DOHH2 (cell line): ENCODE measurements at regions not wholly inside any gene's neighbourhood (a gene's known extent, or its start where the extent isn't known, plus 50 kb on each side); places are given as distances from the start of the nearest gene placed in this dataset.

Experiments used
- H3F3A ChIP-seq: fragments of 200-600 bp; sonication (generic), shearing (Covaris generic); 2 replicates; pipeline ENCODE4 v1.6.0; 2016; ENCODE audit warnings: antibody characterized with exemption, mild to moderate bottlenecking; ENCODE audit not compliant: control insufficient read depth, insufficient read depth
- H3K27ac ChIP-seq: fragments of 200-600 bp; sonication (generic); 2 replicates; pipeline ENCODE4 v1.5.1; 2014; ENCODE audit warnings: low read depth, mild to moderate bottlenecking, low read length, moderate library complexity
- H3K27me3 ChIP-seq: fragments of 200-600 bp; sonication (generic); 2 replicates; pipeline ENCODE4 v1.6.1; 2014; ENCODE audit warnings: mild to moderate bottlenecking, low read length, mixed read lengths; ENCODE audit not compliant: control insufficient read depth
- H3K36me3 ChIP-seq: fragments of 200-600 bp; sonication (generic); 2 replicates; pipeline ENCODE4 v1.6.1; 2014; ENCODE audit warnings: mild to moderate bottlenecking, low read length, moderate library complexity, mixed read lengths; ENCODE audit not compliant: control insufficient read depth
- H3K4me1 ChIP-seq: fragments of 200-600 bp; sonication (generic); 2 replicates; pipeline ENCODE4 v1.6.1; 2014; ENCODE audit warnings: mild to moderate bottlenecking, low read length, mixed read lengths; ENCODE audit not compliant: control insufficient read depth
- H3K4me2 ChIP-seq: fragments of 200-600 bp; sonication (generic); 2 replicates; pipeline ENCODE4 v1.6.0; 2014; ENCODE audit warnings: mild to moderate bottlenecking, low read length, moderate library complexity
- H3K4me3 ChIP-seq: fragments of 200-600 bp; sonication (generic); 2 replicates; pipeline ENCODE4 v1.5.1; 2014; ENCODE audit warnings: mild to moderate bottlenecking, low read length, mixed read lengths
- H3K79me2 ChIP-seq: fragments of 200-600 bp; sonication (generic); 2 replicates; pipeline ENCODE4 v1.6.1; 2014; ENCODE audit warnings: mild to moderate bottlenecking, low read length, mixed read lengths; ENCODE audit not compliant: control insufficient read depth
- H3K9me2 ChIP-seq: fragments of 200-600 bp; sonication (generic); replicated peaks from 2 replicates; pipeline ENCODE4 v1.6.1; 2014; ENCODE audit warnings: mild to moderate bottlenecking, low read length, mixed read lengths; ENCODE audit not compliant: control insufficient read depth
- H3K9me3 ChIP-seq: fragments of 200-600 bp; sonication (generic); 2 replicates; pipeline ENCODE4 v1.6.1; 2014; ENCODE audit warnings: antibody characterized with exemption, low read length, mixed read lengths; ENCODE audit not compliant: control insufficient read depth, insufficient read depth
- H4K20me1 ChIP-seq: fragments of 200-600 bp; sonication (generic); 2 replicates; pipeline ENCODE4 v1.6.0; 2014; ENCODE audit warnings: low read depth, mild to moderate bottlenecking, antibody characterized with exemption, low read length, moderate library complexity; ENCODE audit not compliant: control insufficient read depth, insufficient read depth
- CTCF ChIP-seq: fragments of 200-600 bp; sonication (generic); IDR thresholded peaks from one replicate; pipeline ENCODE4 v1.5.1; 2014; ENCODE audit warnings: antibody characterized with exemption, mild to moderate bottlenecking, low read depth, low read length; ENCODE audit not compliant: poor library complexity, severe bottlenecking
- EZH2phosphoT487 ChIP-seq: fragments of 200-600 bp; sonication (generic); IDR thresholded peaks from 2 replicates; pipeline ENCODE4 v1.6.1; 2017; ENCODE audit warnings: borderline replicate concordance, mild to moderate bottlenecking, antibody characterized with exemption, low read length, moderate library complexity, mixed read lengths

GRCh38 chr1:188949701-188950100, 1528.0 kb downstream of the BRINP3 start:
- no peaks in the 10 kb centered on the region for H3F3A ChIP-seq
- no peak overlapping the region for H3K27ac ChIP-seq
- H3K79me2 ChIP-seq, result no peaks in the 10 kb centered on the region
- no peak overlapping the region for H3K4me3 ChIP-seq
- no peaks in the 10 kb centered on the region for H4K20me1 ChIP-seq
- no peaks in the 10 kb centered on the region for H3K9me2 ChIP-seq
- no peaks in the 10 kb centered on the region for H3K9me3 ChIP-seq
- no peaks in the 10 kb centered on the region for H3K36me3 ChIP-seq
- H3K27me3 ChIP-seq, result no peaks in the 10 kb centered on the region
- no peak for TF ChIP-seq CTCF
- no peak for TF ChIP-seq EZH2phosphoT487
- H3K4me2 ChIP-seq, result no peak overlapping the region
- no peaks in the 10 kb centered on the region for H3K4me1 ChIP-seq

DNA sequence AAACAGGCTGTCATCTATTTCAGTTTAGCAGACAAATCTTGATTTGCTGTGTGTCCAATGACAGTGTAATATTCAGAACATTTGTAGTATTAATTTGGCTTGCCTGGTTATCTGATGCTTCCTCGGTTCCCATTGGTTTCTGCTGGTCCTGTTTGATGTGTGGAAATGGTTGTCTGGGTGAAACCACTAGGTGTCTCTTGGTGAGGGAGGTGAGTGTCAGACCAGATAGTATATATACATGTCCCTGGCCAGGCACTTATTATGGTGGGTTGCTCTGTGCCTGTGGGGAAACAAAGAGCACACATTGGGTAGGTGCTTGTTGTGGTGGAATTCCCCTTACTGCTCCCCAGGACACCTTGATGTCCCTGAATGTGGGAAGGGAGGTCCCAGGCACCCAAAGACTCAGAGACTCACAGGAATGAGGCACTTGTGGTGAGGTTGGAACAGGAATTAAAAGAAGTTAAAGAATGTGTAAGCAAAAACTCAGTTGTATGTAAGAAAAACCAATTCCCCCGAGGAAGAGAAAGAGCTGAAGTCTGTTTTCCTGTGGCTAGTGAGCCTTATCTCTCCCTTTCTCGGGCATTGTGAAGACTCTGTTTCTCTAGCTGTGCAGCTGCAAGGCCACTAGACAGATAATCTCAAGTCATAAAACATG, 1519.1 kb downstream of the BRINP3 start:
- TF ChIP-seq EZH2phosphoT487 (no peak), CTCF (no peak)
- no peaks in the 10 kb centered on the region for H3K4me1 ChIP-seq
- no peaks in the 10 kb centered on the region for H4K20me1 ChIP-seq
- no peaks in the 10 kb centered on the region for H3K9me2 ChIP-seq
- H3K36me3 ChIP-seq, result no peaks in the 10 kb centered on the region
- no peaks in the 10 kb centered on the region for H3K27me3 ChIP-seq
- H3K27ac ChIP-seq, result no peak overlapping the region
- no peaks in the 10 kb centered on the region for H3F3A ChIP-seq
- H3K4me3 ChIP-seq, result no peak overlapping the region
- no peaks in the 10 kb centered on the region for H3K79me2 ChIP-seq
- no peaks in the 10 kb centered on the region for H3K9me3 ChIP-seq
- H3K4me2 ChIP-seq, result no peak overlapping the region

- H3K4me2 ChIP-seq, result no peak overlapping the region
- H3K9me2 ChIP-seq, result no peaks in the 10 kb centered on the region
- no peaks in the 10 kb centered on the region for H3K36me3 ChIP-seq
- H3F3A ChIP-seq, result no peaks in the 10 kb centered on the region
- TF ChIP-seq CTCF (no peak), EZH2phosphoT487 (no peak)
- no peaks in the 10 kb centered on the region for H3K79me2 ChIP-seq
- H3K27me3 ChIP-seq, result no peaks in the 10 kb centered on the region
- no peak overlapping the region for H3K27ac ChIP-seq
- no peaks in the 10 kb centered on the region for H3K9me3 ChIP-seq
- no peaks in the 10 kb centered on the region for H4K20me1 ChIP-seq
- H3K4me1 ChIP-seq, result no peaks in the 10 kb centered on the region
- no peak overlapping the region for H3K4me3 ChIP-seq
Observed at GRCh38 chr1:188986745-188987417, 1490.8 kb downstream of the BRINP3 start.
